ENCODE measurements at regions not wholly inside any gene's neighbourhood (a gene's known extent, or its start where the extent isn't known, plus 50 kb on each side); places are given as distances from the start of the nearest gene placed in this dataset.

DNA sequence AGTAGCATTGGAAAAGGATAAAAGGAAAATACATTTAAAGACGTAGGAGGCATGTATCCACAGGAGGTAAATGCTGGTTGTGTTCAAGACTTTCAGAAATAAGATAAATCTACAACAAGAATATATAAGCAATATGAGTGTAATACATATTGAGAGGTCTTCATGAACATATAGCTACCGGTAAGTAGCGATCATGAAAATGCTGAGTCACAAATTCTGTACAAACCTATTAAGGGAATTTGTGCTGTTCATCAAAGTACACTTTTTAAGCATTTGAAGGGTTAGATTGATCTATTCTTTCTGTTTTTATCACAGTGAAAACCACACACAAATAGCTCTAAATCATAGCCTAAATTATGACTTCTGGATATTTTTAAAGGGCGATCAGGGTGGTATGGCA, 173.1 kb upstream of the NYAP2 start:
- ChIA-PET CTCF (interaction anchor here (0.6 to 2.1 kb wide), 4 partner anchors 8 to 424 kb away, joined by 3 to 9 read pairs (median 5); no protein-coding TSS in a partner anchor), POLR2A (no interaction called here), RAD21 (ENCODE audit: unreplicated experiment) (interaction anchor here (1.0 to 1.5 kb wide), 3 partner anchors 13 to 25 kb away, joined by 3 to 7 read pairs (median 4); no protein-coding TSS in a partner anchor), SMC1A (ENCODE audit: uncharacterized antibody, unreplicated experiment) (interaction anchor here (0.7 to 4.0 kb wide), 9 partner anchors 8 to 37 kb away, joined by 3 to 14 read pairs (median 5); no protein-coding TSS in a partner anchor)
- intact Hi-C loops (cut with micrococcal nuclease; ENCODE audit: unreplicated experiment), result no loop called here
- in situ Hi-C loops (cut with MboI), result no loop called here
- Histone ChIP-seq H2AFZ (ENCODE audit: control insufficient read depth, low read depth, low read length) (no peak overlapping the region), H3K27me3 (replicated peaks in 1 of 2; ENCODE audit: control insufficient read depth in 2 of 2, insufficient read depth in 2 of 2, low read length in 1 of 2) (no peaks in the 10 kb centered on the region), H3K79me2 (ENCODE audit: control insufficient read depth, insufficient read depth, low read length) (no peaks in the 10 kb centered on the region), H3K9me3 (replicated peaks; ENCODE audit: control insufficient read depth, insufficient read depth, low read length) (no peaks in the 10 kb centered on the region), H3K36me3 (ENCODE audit: control insufficient read depth in 2 of 2, insufficient read depth in 2 of 2, low read length in 1 of 2) (no peaks in the 10 kb centered on the region), H3K4me3 (no peak overlapping the region), H3K4me1 (ENCODE audit: control insufficient read depth, insufficient read depth, low read length) (no peaks in the 10 kb centered on the region), H3K27ac (ENCODE audit: control insufficient read depth, insufficient read depth) (no peak overlapping the region), H3K4me2 (ENCODE audit: control insufficient read depth, insufficient read depth) (no peak overlapping the region), H3K9ac (ENCODE audit: control insufficient read depth, insufficient read depth, low read length) (no peak overlapping the region), H4K20me1 (ENCODE audit: control insufficient read depth, insufficient read depth) (no peaks in the 10 kb centered on the region)
- no TSS peak for BruUV-seq (replicated peaks)
- DNase-seq (ENCODE audit: low read depth, low spot score) (no peak), ATAC-seq (no peak), FAIRE-seq (no peak)
- WGBS (ENCODE audit: insufficient coverage, insufficient replicate concordance, low lambda C conversion rate, missing lambda C conversion rate), result 58% methylated on average over 4 of the region's 4 CpGs
- no peak for TF ChIP-seq IRF4 (IDR thresholded peaks at IDR 0.05; ENCODE audit: low read depth, low read length)
- no peak for TF ChIP-seq BHLHE40 (IDR thresholded peaks at IDR 0.05; ENCODE audit: borderline replicate concordance in 1 of 2, low read depth in 2 of 2, low read length in 1 of 2)
- no peak for TF ChIP-seq NR2C1 (IDR thresholded peaks at IDR 0.05)
- no peak for TF ChIP-seq NFYA (IDR thresholded peaks at IDR 0.05; ENCODE audit: borderline replicate concordance, low read depth, low read length)
- no peak for TF ChIP-seq ZNF24 (IDR thresholded peaks at IDR 0.05)
- no peak for TF ChIP-seq NRF1 (conservative IDR thresholded peaks at IDR 0.05; ENCODE audit: low read depth, low read length)
- no peak for TF ChIP-seq POLR2AphosphoS5 (IDR thresholded peaks at IDR 0.05; ENCODE audit: low read length)
- TF ChIP-seq POLR2AphosphoS2 (IDR thresholded peaks at IDR 0.05; ENCODE audit: low read depth, low read length), result no peak
- TF ChIP-seq LARP7 (IDR thresholded peaks at IDR 0.05), result no peak
- TF ChIP-seq YBX1 (IDR thresholded peaks at IDR 0.05), result no peak
- TF ChIP-seq, protein P1, sequence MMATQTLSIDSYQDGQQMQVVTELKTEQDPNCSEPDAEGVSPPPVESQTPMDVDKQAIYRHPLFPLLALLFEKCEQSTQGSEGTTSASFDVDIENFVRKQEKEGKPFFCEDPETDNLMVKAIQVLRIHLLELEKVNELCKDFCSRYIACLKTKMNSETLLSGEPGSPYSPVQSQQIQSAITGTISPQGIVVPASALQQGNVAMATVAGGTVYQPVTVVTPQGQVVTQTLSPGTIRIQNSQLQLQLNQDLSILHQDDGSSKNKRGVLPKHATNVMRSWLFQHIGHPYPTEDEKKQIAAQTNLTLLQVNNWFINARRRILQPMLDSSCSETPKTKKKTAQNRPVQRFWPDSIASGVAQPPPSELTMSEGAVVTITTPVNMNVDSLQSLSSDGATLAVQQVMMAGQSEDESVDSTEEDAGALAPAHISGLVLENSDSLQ (IDR thresholded peaks at IDR 0.05), result no peak
- TF ChIP-seq, protein P2, sequence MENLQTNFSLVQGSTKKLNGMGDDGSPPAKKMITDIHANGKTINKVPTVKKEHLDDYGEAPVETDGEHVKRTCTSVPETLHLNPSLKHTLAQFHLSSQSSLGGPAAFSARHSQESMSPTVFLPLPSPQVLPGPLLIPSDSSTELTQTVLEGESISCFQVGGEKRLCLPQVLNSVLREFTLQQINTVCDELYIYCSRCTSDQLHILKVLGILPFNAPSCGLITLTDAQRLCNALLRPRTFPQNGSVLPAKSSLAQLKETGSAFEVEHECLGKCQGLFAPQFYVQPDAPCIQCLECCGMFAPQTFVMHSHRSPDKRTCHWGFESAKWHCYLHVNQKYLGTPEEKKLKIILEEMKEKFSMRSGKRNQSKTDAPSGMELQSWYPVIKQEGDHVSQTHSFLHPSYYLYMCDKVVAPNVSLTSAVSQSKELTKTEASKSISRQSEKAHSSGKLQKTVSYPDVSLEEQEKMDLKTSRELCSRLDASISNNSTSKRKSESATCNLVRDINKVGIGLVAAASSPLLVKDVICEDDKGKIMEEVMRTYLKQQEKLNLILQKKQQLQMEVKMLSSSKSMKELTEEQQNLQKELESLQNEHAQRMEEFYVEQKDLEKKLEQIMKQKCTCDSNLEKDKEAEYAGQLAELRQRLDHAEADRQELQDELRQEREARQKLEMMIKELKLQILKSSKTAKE (IDR thresholded peaks at IDR 0.05; ENCODE audit: low read depth, poor library complexity, severe bottlenecking), result no peak
- TF ChIP-seq HDGF (IDR thresholded peaks at IDR 0.05), result no peak
- TF ChIP-seq, protein P3, sequence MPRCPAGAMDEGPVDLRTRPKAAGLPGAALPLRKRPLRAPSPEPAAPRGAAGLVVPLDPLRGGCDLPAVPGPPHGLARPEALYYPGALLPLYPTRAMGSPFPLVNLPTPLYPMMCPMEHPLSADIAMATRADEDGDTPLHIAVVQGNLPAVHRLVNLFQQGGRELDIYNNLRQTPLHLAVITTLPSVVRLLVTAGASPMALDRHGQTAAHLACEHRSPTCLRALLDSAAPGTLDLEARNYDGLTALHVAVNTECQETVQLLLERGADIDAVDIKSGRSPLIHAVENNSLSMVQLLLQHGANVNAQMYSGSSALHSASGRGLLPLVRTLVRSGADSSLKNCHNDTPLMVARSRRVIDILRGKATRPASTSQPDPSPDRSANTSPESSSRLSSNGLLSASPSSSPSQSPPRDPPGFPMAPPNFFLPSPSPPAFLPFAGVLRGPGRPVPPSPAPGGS (IDR thresholded peaks at IDR 0.05; ENCODE audit: borderline replicate concordance, insufficient read depth, low read depth, low read length, poor library complexity, severe bottlenecking), result no peak
- TF ChIP-seq BCL11A (IDR thresholded peaks at IDR 0.05; ENCODE audit: low read depth, low read length), result no peak
- TF ChIP-seq, protein P4, sequence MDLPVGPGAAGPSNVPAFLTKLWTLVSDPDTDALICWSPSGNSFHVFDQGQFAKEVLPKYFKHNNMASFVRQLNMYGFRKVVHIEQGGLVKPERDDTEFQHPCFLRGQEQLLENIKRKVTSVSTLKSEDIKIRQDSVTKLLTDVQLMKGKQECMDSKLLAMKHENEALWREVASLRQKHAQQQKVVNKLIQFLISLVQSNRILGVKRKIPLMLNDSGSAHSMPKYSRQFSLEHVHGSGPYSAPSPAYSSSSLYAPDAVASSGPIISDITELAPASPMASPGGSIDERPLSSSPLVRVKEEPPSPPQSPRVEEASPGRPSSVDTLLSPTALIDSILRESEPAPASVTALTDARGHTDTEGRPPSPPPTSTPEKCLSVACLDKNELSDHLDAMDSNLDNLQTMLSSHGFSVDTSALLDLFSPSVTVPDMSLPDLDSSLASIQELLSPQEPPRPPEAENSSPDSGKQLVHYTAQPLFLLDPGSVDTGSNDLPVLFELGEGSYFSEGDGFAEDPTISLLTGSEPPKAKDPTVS (IDR thresholded peaks at IDR 0.05; ENCODE audit: low read depth, low read length), result no peak
- TF ChIP-seq RAD51 (IDR thresholded peaks at IDR 0.05), result no peak
- TF ChIP-seq, protein P5, sequence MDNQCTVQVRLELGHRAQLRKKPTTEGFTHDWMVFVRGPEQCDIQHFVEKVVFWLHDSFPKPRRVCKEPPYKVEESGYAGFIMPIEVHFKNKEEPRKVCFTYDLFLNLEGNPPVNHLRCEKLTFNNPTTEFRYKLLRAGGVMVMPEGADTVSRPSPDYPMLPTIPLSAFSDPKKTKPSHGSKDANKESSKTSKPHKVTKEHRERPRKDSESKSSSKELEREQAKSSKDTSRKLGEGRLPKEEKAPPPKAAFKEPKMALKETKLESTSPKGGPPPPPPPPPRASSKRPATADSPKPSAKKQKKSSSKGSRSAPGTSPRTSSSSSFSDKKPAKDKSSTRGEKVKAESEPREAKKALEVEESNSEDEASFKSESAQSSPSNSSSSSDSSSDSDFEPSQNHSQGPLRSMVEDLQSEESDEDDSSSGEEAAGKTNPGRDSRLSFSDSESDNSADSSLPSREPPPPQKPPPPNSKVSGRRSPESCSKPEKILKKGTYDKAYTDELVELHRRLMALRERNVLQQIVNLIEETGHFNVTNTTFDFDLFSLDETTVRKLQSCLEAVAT (IDR thresholded peaks at IDR 0.05), result no peak
